Astrocyte (in vitro differentiated cells and primary cell): ENCODE measurements at regions not wholly inside any gene's neighbourhood (a gene's known extent, or its start where the extent isn't known, plus 50 kb on each side); places are given as distances from the start of the nearest gene placed in this dataset.

Source experiments
- EZH2 ChIP-seq: IDR thresholded peaks from 2 replicates; pipeline ENCODE4 v1.6.1; 2012; ENCODE audit warnings: mild to moderate bottlenecking, low read length, inconsistent platforms; ENCODE audit not compliant: insufficient read depth
- TF ChIP-seq, protein P1 (sequence below): IDR thresholded peaks from 2 replicates; pipeline ENCODE4 v1.5.1; 2011; ENCODE audit warnings: low read depth, mild to moderate bottlenecking, inconsistent platforms, low read length, moderate library complexity; ENCODE audit not compliant: insufficient read depth

- TF ChIP-seq, protein P1, sequence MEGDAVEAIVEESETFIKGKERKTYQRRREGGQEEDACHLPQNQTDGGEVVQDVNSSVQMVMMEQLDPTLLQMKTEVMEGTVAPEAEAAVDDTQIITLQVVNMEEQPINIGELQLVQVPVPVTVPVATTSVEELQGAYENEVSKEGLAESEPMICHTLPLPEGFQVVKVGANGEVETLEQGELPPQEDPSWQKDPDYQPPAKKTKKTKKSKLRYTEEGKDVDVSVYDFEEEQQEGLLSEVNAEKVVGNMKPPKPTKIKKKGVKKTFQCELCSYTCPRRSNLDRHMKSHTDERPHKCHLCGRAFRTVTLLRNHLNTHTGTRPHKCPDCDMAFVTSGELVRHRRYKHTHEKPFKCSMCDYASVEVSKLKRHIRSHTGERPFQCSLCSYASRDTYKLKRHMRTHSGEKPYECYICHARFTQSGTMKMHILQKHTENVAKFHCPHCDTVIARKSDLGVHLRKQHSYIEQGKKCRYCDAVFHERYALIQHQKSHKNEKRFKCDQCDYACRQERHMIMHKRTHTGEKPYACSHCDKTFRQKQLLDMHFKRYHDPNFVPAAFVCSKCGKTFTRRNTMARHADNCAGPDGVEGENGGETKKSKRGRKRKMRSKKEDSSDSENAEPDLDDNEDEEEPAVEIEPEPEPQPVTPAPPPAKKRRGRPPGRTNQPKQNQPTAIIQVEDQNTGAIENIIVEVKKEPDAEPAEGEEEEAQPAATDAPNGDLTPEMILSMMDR = peak; percentile 52
- no peak for TF ChIP-seq EZH2
Measured at GRCh38 chrX:97685753-97686152, 802.0 kb downstream of the RPA4 start.
